ENCODE measurements at regions not wholly inside any gene's neighbourhood (a gene's known extent, or its start where the extent isn't known, plus 50 kb on each side); places are given as distances from the start of the nearest gene placed in this dataset.
"Not testable (repeated sequence)": the region's sequence is repeated elsewhere in the genome, so short reads cannot be mapped to it uniquely, and the experiment has no call there.

DNA sequence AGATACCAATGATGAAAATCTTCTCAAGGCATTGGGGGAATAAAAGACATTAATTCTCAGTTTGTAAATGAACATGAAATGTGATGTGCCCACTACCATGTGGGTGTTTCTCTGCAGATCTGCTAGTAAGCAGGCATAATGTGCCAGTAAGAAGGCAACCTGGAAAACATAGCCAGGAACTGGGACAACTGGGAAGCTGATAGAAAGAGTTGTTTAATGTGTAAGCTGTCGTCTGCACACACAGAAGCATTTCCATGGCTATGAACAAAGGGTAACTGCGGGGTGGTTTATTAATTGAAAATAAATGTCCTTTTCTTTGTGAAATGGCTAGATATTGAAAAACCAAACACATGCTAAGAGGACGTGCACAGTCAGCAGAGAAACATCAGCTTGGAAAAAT, 52.0 kb downstream of the ZC3H11B start:
- H3K9me3 Mint-ChIP-seq (ENCODE audit: insufficient read depth): no peaks in the 10 kb centered on the region

GRCh38 chr1:219559899-219560298, 53.0 kb downstream of the ZC3H11B start:
- ATAC-seq: no peak

More for the DNA sequence above, 52.0 kb downstream of the ZC3H11B start:
- H3K27me3 Mint-ChIP-seq (ENCODE audit: low read depth): no peaks in the 10 kb centered on the region
- CTCF ChIA-PET: no interaction called here
- H3K4me1 Mint-ChIP-seq (ENCODE audit: low read depth): no peaks in the 10 kb centered on the region
- H3K4me3 Mint-ChIP-seq: no peak overlapping the region
- POLR2A ChIA-PET: no interaction called here
- DNase-seq (no peak), ATAC-seq (no peak)
- no peak overlapping the region for H3K27ac Mint-ChIP-seq
- H3K36me3 Mint-ChIP-seq (ENCODE audit: low read depth): no peaks in the 10 kb centered on the region

DNA sequence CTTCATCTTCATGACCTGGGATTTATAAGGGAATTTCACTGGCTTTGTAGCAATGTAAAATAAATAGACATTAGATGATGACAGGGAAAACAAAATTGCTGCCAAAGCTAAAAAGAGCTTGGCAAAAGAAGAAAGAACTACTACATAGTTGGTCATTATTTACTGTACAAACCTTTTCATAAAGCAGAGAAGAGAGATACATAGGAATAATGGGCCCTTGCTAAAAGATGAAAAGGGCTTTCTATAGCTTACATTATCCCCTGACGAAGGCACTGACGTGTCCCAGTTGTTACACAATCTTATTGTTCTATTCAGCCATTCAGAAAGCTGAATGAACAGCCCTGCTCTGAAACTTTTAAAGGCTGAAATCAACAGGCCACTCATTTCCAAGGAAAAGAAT, 57.1 kb downstream of the ZC3H11B start:
- ChIA-PET POLR2A (no interaction called here), CTCF (no interaction called here)
- Mint-ChIP-seq H3K4me1 (ENCODE audit: low read depth) (no peaks in the 10 kb centered on the region), H3K9me3 (ENCODE audit: insufficient read depth) (no peaks in the 10 kb centered on the region), H3K4me3 (no peak overlapping the region), H3K36me3 (ENCODE audit: low read depth) (no peaks in the 10 kb centered on the region), H3K27ac (no peak overlapping the region), H3K27me3 (ENCODE audit: low read depth) (no peaks in the 10 kb centered on the region)
- no peak for ATAC-seq
- DNase-seq: no peak

More at GRCh38 chr1:219559899-219560298, 53.0 kb downstream of the ZC3H11B start:
- no peaks in the 10 kb centered on the region for H3K36me3 Mint-ChIP-seq (ENCODE audit: low read depth)
- no peak overlapping the region for H3K4me3 Mint-ChIP-seq
- ChIA-PET POLR2A (no interaction called here), CTCF (no interaction called here)
- no peaks in the 10 kb centered on the region for H3K4me1 Mint-ChIP-seq (ENCODE audit: low read depth)
- DNase-seq: no peak
- H3K27me3 Mint-ChIP-seq (ENCODE audit: low read depth): no peaks in the 10 kb centered on the region
- no peak overlapping the region for H3K27ac Mint-ChIP-seq
- H3K9me3 Mint-ChIP-seq (ENCODE audit: insufficient read depth): no peaks in the 10 kb centered on the region

GRCh38 chr1:219555031-219555692, 57.7 kb downstream of the ZC3H11B start:
- H3K9me3 Mint-ChIP-seq (ENCODE audit: insufficient read depth): no peaks in the 10 kb centered on the region
- POLR2A ChIA-PET: no interaction called here
- CTCF ChIA-PET: no interaction called here
- no peak overlapping the region for H3K4me3 Mint-ChIP-seq
- no peaks in the 10 kb centered on the region for H3K36me3 Mint-ChIP-seq (ENCODE audit: low read depth)
- ATAC-seq: no peak
- no peak overlapping the region for H3K27ac Mint-ChIP-seq
- no peak for DNase-seq
- no peaks in the 10 kb centered on the region for H3K4me1 Mint-ChIP-seq (ENCODE audit: low read depth)
- H3K27me3 Mint-ChIP-seq (ENCODE audit: low read depth): no peaks in the 10 kb centered on the region

- Mint-ChIP-seq H3K9me3 (ENCODE audit: insufficient read depth) (no peaks in the 10 kb centered on the region), H3K36me3 (ENCODE audit: low read depth) (no peaks in the 10 kb centered on the region), H3K27ac (no peak overlapping the region), H3K4me3 (no peak overlapping the region), H3K4me1 (ENCODE audit: low read depth) (no peaks in the 10 kb centered on the region), H3K27me3 (ENCODE audit: low read depth) (no peaks in the 10 kb centered on the region)
- ATAC-seq: no peak
- no peak for DNase-seq
- POLR2A ChIA-PET: no interaction called here
- CTCF ChIA-PET: no interaction called here
These were observed 58.9 kb downstream of the ZC3H11B start for GRCh38 chr1:219553934-219554502.

DNA sequence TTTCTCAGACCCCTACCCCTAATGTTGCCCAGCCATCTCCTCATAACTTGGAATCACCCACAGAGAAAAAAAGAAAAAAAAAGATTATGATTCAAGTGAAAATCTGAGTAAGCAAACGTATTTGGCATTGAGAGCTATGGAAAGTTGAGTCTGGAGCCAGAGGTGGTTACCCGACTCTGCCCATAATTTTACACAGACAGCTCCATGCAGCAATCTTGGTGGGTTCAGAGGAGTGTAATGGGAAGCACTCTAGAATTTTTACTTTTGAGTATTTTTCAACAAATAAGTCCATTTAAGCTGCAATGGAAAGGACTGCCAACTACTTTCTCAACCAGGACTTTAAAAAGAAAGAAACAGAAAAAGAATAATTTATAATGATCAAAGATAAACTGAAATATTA, 62.7 kb downstream of the ZC3H11B start:
- ATAC-seq (no peak), DNase-seq (no peak)
- Mint-ChIP-seq H3K4me1 (ENCODE audit: low read depth) (no peaks in the 10 kb centered on the region), H3K4me3 (no peak overlapping the region), H3K9me3 (ENCODE audit: insufficient read depth) (no peaks in the 10 kb centered on the region), H3K27ac (no peak overlapping the region), H3K27me3 (ENCODE audit: low read depth) (no peaks in the 10 kb centered on the region), H3K36me3 (ENCODE audit: low read depth) (no peaks in the 10 kb centered on the region)
- ChIA-PET CTCF (no interaction called here), POLR2A (no interaction called here)

DNA sequence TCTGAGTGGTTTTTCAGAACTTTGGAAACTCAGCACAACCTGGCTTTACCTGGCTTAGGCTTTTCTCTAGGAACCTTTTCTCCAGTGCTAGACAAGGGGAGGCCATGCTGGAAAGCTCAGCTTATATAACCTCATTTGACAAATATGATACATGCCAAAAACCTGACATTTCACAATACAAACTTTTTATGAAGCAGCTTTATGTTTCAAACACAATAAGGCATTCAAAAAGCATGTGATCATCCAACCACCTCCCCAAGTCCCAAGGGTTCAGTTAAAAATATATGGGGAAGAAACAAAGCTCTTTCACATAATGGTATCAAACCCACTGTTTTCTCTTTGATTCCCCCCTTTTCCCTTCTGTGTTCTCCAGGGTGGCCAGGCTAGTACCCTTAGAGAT, 63.7 kb downstream of the ZC3H11B start:
- H3K4me1 Mint-ChIP-seq (ENCODE audit: low read depth): no peaks in the 10 kb centered on the region
- no peak overlapping the region for H3K4me3 Mint-ChIP-seq
- no peak for ATAC-seq
- ChIA-PET CTCF (no interaction called here), POLR2A (no interaction called here)
- no peak overlapping the region for H3K27ac Mint-ChIP-seq
- DNase-seq: no peak
- H3K27me3 Mint-ChIP-seq (ENCODE audit: low read depth): no peaks in the 10 kb centered on the region
- no peaks in the 10 kb centered on the region for H3K9me3 Mint-ChIP-seq (ENCODE audit: insufficient read depth)
- H3K36me3 Mint-ChIP-seq (ENCODE audit: low read depth): no peaks in the 10 kb centered on the region

- Mint-ChIP-seq H3K4me1 (ENCODE audit: low read depth) (no peaks in the 10 kb centered on the region), H3K27me3 (ENCODE audit: low read depth) (no peaks in the 10 kb centered on the region), H3K36me3 (ENCODE audit: low read depth) (no peaks in the 10 kb centered on the region), H3K27ac (no peak overlapping the region), H3K4me3 (no peak overlapping the region), H3K9me3 (ENCODE audit: insufficient read depth) (no peaks in the 10 kb centered on the region)
- ChIA-PET POLR2A (no interaction called here), CTCF (no interaction called here)
- DNase-seq: no peak
- no peak for ATAC-seq
These were observed 64.5 kb downstream of the ZC3H11B start for GRCh38 chr1:219548386-219548785.

GRCh38 chr1:219545756-219546155, 67.1 kb downstream of the ZC3H11B start:
- POLR2A ChIA-PET; H3K36me3 Mint-ChIP-seq (ENCODE audit: low read depth); CTCF ChIA-PET; H3K27me3 Mint-ChIP-seq (ENCODE audit: low read depth); DNase-seq; H3K9me3 Mint-ChIP-seq (ENCODE audit: insufficient read depth); H3K27ac Mint-ChIP-seq; ATAC-seq; H3K4me3 Mint-ChIP-seq; H3K4me1 Mint-ChIP-seq (ENCODE audit: low read depth): not testable (repeated sequence)

GRCh38 chr1:219544163-219544846, 68.6 kb downstream of the ZC3H11B start:
- H3K9me3 Mint-ChIP-seq (ENCODE audit: insufficient read depth): no peaks in the 10 kb centered on the region

DNA sequence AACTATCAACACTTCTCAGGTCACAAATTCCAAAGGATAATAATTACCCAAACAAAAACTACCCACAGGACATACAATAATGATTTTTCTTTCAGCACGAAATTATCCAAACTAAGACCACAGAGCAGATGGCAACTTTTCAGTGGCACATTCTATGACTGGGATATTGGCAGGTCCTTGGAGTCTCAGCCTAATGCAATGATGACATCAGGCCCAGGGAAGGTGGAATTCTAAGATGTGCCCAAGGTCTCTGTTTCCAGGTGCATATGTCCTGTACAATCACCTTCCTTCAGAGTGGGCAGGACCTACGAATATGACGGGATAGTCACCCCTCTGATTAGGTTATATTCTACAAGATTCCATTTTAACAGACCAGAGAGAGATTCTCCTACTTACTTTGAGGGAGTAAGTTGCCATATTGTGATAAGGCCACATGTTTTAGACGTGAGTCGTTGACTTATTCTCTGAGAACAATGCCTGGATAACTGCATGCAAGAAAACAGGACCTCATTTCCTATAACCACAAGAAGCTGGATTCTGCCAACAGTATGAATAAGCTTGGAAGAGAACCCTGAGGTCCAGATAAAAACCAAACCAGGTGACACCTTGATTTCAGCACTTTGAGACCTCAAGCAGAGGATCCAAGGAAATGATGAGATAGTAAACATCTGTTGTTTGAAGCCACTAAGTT, 69.9 kb downstream of the ZC3H11B start:
- Mint-ChIP-seq H3K4me1 (ENCODE audit: low read depth) (no peaks in the 10 kb centered on the region), H3K9me3 (ENCODE audit: insufficient read depth) (no peaks in the 10 kb centered on the region), H3K27ac (no peak overlapping the region), H3K4me3 (no peak overlapping the region), H3K27me3 (ENCODE audit: low read depth) (no peaks in the 10 kb centered on the region), H3K36me3 (ENCODE audit: low read depth) (no peaks in the 10 kb centered on the region)
- DNase-seq (no peak), ATAC-seq (no peak)
- ChIA-PET POLR2A (no interaction called here), CTCF (no interaction called here)

More at GRCh38 chr1:219544163-219544846, 68.6 kb downstream of the ZC3H11B start:
- no peak for DNase-seq
- no peaks in the 10 kb centered on the region for H3K36me3 Mint-ChIP-seq (ENCODE audit: low read depth)
- H3K4me3 Mint-ChIP-seq: no peak overlapping the region
- no peak for ATAC-seq
- H3K27me3 Mint-ChIP-seq (ENCODE audit: low read depth): no peaks in the 10 kb centered on the region
- H3K4me1 Mint-ChIP-seq (ENCODE audit: low read depth): no peaks in the 10 kb centered on the region
- H3K27ac Mint-ChIP-seq: no peak overlapping the region
- ChIA-PET POLR2A (no interaction called here), CTCF (no interaction called here)

DNA sequence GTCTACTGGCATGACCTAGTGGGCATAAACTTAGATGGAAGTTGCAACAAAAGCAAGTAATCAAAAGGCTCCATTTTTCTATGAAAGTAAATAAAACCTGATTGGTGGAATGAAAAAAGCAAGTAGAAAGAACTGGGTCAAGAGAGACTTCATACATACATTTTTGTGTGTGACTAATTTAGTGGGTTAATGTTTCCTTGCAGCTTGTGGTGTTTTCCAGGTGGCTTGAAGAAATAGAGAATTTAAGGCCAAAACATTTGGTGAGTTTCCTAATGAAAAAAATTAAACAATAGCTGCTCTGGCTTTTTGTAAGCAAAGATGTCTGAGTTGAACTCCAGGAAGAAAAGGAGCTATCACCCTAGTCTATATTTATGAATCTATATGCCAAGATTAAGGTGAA, 71.0 kb downstream of the ZC3H11B start:
- Mint-ChIP-seq H3K27me3 (ENCODE audit: low read depth) (no peaks in the 10 kb centered on the region), H3K4me1 (ENCODE audit: low read depth) (no peaks in the 10 kb centered on the region), H3K9me3 (ENCODE audit: insufficient read depth) (no peaks in the 10 kb centered on the region), H3K4me3 (no peak overlapping the region), H3K27ac (no peak overlapping the region), H3K36me3 (ENCODE audit: low read depth) (no peaks in the 10 kb centered on the region)
- ATAC-seq: no peak
- POLR2A ChIA-PET: no interaction called here
- CTCF ChIA-PET: interaction anchor here (0.7 kb wide), 1 partner anchor 124 kb away, joined by 3 read pairs; no protein-coding TSS in a partner anchor
- DNase-seq: no peak
